HepG2 (cell line): ENCODE measurements at regions not wholly inside any gene's neighbourhood (a gene's known extent, or its start where the extent isn't known, plus 50 kb on each side); places are given as distances from the start of the nearest gene placed in this dataset.

ENCODE experiments used
- CREB1 ChIP-seq, 2 experiments: fragments of 450-650 bp in 1 of 2; IDR thresholded peaks; 2 replicates each; pipeline ENCODE4 v1.6.1; 2016 to 2017; ENCODE audit warnings: control low read depth in 1 of 2, mild to moderate bottlenecking in 1 of 2, missing compliant biosample characterization in 1 of 2, missing genetic modification characterization in 1 of 2
- DPF2 ChIP-seq: sonication (generic); formaldehyde crosslinking; IDR thresholded peaks from 2 replicates; pipeline ENCODE4 v1.4.0; 2020; ENCODE audit warnings: mild to moderate bottlenecking, low read depth, missing genetic modification reagents, borderline replicate concordance
- GABPA ChIP-seq, 2 experiments: IDR thresholded peaks; 2 replicates each; pipeline ENCODE4 v1.6.1; 2011 to 2016; ENCODE audit warnings: low read depth in 2 of 2, low read length in 1 of 2, missing biosample characterization in 1 of 2, missing genetic modification characterization in 1 of 2
- HES4 ChIP-seq: sonication (generic); formaldehyde crosslinking; IDR thresholded peaks from 2 replicates; pipeline ENCODE4 v1.9.0; 2021; ENCODE audit warnings: mild to moderate bottlenecking, missing genetic modification reagents, borderline replicate concordance
- HNF1A ChIP-seq, 2 experiments: sonication (generic) in 1 of 2; formaldehyde crosslinking in 1 of 2; IDR thresholded peaks; 2 replicates each; pipeline versions ENCODE4 v1.4.0 to v1.6.1; 2016 to 2020; ENCODE audit warnings: borderline replicate concordance in 1 of 2, low read depth in 1 of 2, mild to moderate bottlenecking in 1 of 2, missing genetic modification reagents in 1 of 2
- ONECUT2 ChIP-seq: sonication (generic); formaldehyde crosslinking; IDR thresholded peaks from 2 replicates; pipeline ENCODE4 v1.4.0; 2020; ENCODE audit warnings: missing genetic modification reagents
- SCMH1 ChIP-seq: sonication (generic); formaldehyde crosslinking; IDR thresholded peaks from 2 replicates; pipeline ENCODE4 v1.9.0; 2021; ENCODE audit warnings: missing genetic modification reagents, mild to moderate bottlenecking, borderline replicate concordance
- SRSF1 ChIP-seq: fragments of 200-400 bp; formaldehyde crosslinking; optimal IDR thresholded peaks from 2 replicates; pipeline ENCODE3; 2017; ENCODE audit warnings: mild to moderate bottlenecking, low read depth, low read length, moderate library complexity
- TCF7L2 ChIP-seq: IDR thresholded peaks from 2 replicates; pipeline ENCODE4 v1.6.1; 2011; ENCODE audit warnings: mild to moderate bottlenecking, low read depth, low read length, moderate library complexity
- THAP9 ChIP-seq: sonication (generic); formaldehyde crosslinking; IDR thresholded peaks from 2 replicates; pipeline ENCODE4; 2020; ENCODE audit warnings: missing genetic modification reagents, mild to moderate bottlenecking, borderline replicate concordance
- ZNF451 ChIP-seq: sonication (generic); formaldehyde crosslinking; IDR thresholded peaks from 2 replicates; pipeline ENCODE4 v1.5.0; 2020; ENCODE audit warnings: mild to moderate bottlenecking, missing genetic modification reagents
- ZNF772 ChIP-seq: sonication (generic); formaldehyde crosslinking; IDR thresholded peaks from 2 replicates; pipeline ENCODE4 v1.5.0; 2020; ENCODE audit warnings: mild to moderate bottlenecking, missing genetic modification reagents
- TF ChIP-seq, protein P1 (sequence below): sonication (generic); formaldehyde crosslinking; IDR thresholded peaks from one replicate; pipeline ENCODE4 v1.5.1; 2020; ENCODE audit warnings: mild to moderate bottlenecking, missing genetic modification reagents; ENCODE audit errors: not compliant biosample characterization

DNA sequence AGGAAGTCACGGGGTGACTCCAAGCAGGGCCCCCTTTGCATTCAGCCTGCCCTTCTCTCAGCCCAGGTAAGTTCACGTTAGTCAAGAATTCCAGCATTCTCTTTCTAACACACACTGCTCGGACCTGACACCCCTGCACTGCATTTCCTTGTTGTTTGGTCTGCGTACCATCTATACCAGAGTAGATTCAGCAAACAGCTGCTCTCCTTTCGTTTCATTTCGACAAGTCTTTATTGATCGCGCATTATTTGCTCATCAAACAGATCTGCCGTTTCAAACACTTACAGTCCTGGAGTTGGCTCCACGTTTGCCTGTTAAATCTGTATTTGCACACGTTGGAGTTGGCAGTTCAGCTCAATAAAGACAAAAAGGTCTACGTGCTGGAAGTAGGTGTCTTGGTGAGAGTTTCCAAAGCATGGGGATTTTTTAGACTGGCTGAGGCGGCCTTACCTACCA, 495.1 kb downstream of the RPS24 start (continued):
- peak; percentile 48; the same call in 1 of the 2 replicates for TF ChIP-seq HNF1A (IDR thresholded peaks at IDR 0.05; ENCODE audit: low read depth)
- TF ChIP-seq HNF1A (CRISPR knock-in tag; IDR thresholded peaks at IDR 0.05; ENCODE audit: borderline replicate concordance): no peak; the same call in 1 of the 2 replicates
- TF ChIP-seq SCMH1 (CRISPR knock-in tag): no peak
- no peak for TF ChIP-seq ZNF451 (CRISPR knock-in tag)
- peak; percentile 63 for TF ChIP-seq DPF2 (CRISPR knock-in tag)
- no peak for TF ChIP-seq TCF7L2
- TF ChIP-seq THAP9 (CRISPR knock-in tag): no peak
- no peak for TF ChIP-seq SRSF1
- TF ChIP-seq, protein P1, sequence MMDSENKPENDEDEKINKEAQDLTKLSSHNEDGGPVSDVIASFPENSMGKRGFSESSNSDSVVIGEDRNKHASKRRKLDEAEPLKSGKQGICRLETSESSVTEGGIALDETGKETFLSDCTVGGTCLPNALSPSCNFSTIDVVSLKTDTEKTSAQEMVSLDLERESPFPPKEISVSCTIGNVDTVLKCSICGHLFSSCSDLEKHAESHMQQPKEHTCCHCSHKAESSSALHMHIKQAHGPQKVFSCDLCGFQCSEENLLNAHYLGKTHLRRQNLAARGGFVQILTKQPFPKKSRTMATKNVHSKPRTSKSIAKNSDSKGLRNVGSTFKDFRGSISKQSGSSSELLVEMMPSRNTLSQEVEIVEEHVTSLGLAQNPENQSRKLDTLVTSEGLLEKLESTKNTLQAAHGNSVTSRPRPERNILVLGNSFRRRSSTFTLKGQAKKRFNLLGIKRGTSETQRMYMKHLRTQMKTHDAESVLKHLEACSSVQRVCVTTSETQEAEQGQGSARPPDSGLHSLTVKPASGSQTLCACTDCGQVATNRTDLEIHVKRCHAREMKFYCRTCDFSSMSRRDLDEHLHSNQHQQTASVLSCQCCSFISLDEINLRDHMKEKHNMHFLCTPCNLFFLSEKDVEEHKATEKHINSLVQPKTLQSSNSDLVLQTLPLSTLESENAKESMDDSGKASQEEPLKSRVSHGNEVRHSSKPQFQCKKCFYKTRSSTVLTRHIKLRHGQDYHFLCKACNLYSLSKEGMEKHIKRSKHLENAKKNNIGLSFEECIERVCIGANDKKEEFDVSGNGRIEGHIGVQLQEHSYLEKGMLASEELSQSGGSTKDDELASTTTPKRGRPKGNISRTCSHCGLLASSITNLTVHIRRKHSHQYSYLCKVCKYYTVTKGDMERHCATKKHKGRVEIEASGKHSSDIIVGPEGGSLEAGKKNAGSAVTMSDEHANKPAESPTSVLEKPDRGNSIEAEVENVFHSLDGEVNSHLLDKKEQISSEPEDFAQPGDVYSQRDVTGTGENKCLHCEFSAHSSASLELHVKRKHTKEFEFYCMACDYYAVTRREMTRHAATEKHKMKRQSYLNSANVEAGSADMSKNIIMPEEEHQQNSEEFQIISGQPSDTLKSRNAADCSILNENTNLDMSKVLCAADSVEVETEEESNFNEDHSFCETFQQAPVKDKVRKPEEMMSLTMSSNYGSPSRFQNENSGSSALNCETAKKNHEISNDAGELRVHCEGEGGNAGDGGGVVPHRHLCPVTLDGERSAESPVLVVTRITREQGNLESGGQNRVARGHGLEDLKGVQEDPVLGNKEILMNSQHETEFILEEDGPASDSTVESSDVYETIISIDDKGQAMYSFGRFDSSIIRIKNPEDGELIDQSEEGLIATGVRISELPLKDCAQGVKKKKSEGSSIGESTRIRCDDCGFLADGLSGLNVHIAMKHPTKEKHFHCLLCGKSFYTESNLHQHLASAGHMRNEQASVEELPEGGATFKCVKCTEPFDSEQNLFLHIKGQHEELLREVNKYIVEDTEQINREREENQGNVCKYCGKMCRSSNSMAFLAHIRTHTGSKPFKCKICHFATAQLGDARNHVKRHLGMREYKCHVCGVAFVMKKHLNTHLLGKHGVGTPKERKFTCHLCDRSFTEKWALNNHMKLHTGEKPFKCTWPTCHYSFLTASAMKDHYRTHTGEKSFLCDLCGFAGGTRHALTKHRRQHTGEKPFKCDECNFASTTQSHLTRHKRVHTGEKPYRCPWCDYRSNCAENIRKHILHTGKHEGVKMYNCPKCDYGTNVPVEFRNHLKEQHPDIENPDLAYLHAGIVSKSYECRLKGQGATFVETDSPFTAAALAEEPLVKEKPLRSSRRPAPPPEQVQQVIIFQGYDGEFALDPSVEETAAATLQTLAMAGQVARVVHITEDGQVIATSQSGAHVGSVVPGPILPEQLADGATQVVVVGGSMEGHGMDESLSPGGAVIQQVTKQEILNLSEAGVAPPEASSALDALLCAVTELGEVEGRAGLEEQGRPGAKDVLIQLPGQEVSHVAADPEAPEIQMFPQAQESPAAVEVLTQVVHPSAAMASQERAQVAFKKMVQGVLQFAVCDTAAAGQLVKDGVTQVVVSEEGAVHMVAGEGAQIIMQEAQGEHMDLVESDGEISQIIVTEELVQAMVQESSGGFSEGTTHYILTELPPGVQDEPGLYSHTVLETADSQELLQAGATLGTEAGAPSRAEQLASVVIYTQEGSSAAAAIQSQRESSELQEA (CRISPR knock-in tag): no peak
- TF ChIP-seq CREB1 (IDR thresholded peaks at IDR 0.05): peak; percentile 2; the same call in 1 of the 2 replicates
- TF ChIP-seq CREB1 (CRISPR knock-in tag; IDR thresholded peaks at IDR 0.05): peak; percentile 88
- TF ChIP-seq HES4 (CRISPR knock-in tag): no peak
- peak; percentile 95 for TF ChIP-seq ZNF772 (CRISPR knock-in tag)
- TF ChIP-seq GABPA (IDR thresholded peaks at IDR 0.05; ENCODE audit: low read depth, low read length): no peak
- no peak for TF ChIP-seq GABPA (CRISPR knock-in tag; IDR thresholded peaks at IDR 0.05; ENCODE audit: low read depth)
- peak; percentile 98 for TF ChIP-seq ONECUT2 (CRISPR knock-in tag)
